Esophagus squamous epithelium (tissue), 5 donors: ENCODE measurements at regions not wholly inside any gene's neighbourhood (a gene's known extent, or its start where the extent isn't known, plus 50 kb on each side); places are given as distances from the start of the nearest gene placed in this dataset.
A peak's percentile ranks its signal among the peaks of the same experiment; 100 is the strongest.

Experiments used
- DNase-seq: peaks from one replicate; lab custom pipeline; 2025; lab: John Stamatoyannopoulos, UW
- H3K27ac ChIP-seq, 4 donors: fragments of 200-600 bp; sonication (generic); one replicate each; pipeline ENCODE4 v1.5.1; 2016 to 2019; ENCODE audit warnings: mild to moderate bottlenecking in 1 of 4
- H3K27me3 ChIP-seq, 4 donors: fragments of 200-600 bp; sonication (generic); 1 replicate in 3 of 4; 2 replicates in 1 of 4; pipeline versions ENCODE4 v1.5.1 to v1.6.0; 2017 to 2021; ENCODE audit warnings: antibody characterized with exemption in 1 of 4
- H3K36me3 ChIP-seq, 3 donors: fragments of 200-600 bp; sonication (generic); one replicate each; pipeline ENCODE4 v1.5.1; 2016 to 2019
- H3K4me1 ChIP-seq, 3 donors: fragments of 200-600 bp; sonication (generic); one replicate each; pipeline ENCODE4 v1.5.1; 2017 to 2019
- H3K4me3 ChIP-seq, 4 donors: fragments of 200-600 bp; sonication (generic); 1 replicate in 3 of 4; 2 replicates in 1 of 4; pipeline ENCODE4 v1.5.1; 2016 to 2019; ENCODE audit warnings: mild to moderate bottlenecking in 2 of 4, moderate library complexity in 1 of 4
- H3K9me3 ChIP-seq, 3 donors: fragments of 200-600 bp; sonication (generic); one replicate each; pipeline ENCODE4 v1.5.1; 2016 to 2019
- POLR2A ChIP-seq, 4 donors: fragments of 450-650 bp; IDR thresholded peaks; one replicate each; pipeline ENCODE4 v1.6.1; 2017; ENCODE audit warnings: antibody characterized with exemption in 4 of 4, mild to moderate bottlenecking in 4 of 4, moderate library complexity in 3 of 4
- WGBS, 2 donors: methylation state at CpG; one replicate each; pipeline ENCODE4 v1.1.5; 2018; 5-methylcytosine and 5-hydroxymethylcytosine counted together
- intact Hi-C: fragments of 100-400 bp; cut with DNase I; formaldehyde crosslinking; loops from one replicate; pipeline ENCODE4 v1.15.0; 2022
- TF ChIP-seq, protein P1 (sequence below), 6 experiments: fragments of 450-650 bp in 4 of 6; fragments of 200-600 bp in 2 of 6; sonication (generic) in 2 of 6; IDR thresholded peaks; one replicate each; pipeline ENCODE4 v1.5.1; 2016 to 2019; ENCODE audit warnings: antibody characterized with exemption in 6 of 6, mild to moderate bottlenecking in 4 of 6, moderate library complexity in 4 of 6
- donor health status: DM: yes; HTN: yes; CAD: no.

DNA sequence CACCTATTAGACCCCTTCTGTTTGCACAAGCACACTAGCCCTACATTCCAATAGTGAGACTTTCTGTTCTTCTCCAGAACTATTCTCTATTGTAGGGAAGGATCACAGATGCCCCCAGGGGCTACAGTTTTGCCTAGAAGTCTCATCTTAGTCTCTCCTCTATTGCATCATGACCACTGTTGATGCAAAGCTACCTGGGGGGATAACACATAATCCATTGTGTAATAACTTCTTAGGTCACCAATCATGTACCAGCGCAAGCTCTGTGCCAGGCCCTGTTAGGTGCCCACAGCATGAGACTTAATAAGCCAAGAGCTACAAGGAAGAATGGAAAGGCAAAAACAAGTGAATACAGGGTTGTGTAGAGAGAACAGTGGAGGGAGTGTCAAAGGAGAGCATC, 98.1 kb upstream of the TNFAIP3 start:
- 60 to 71% methylated on average over 1 of the region's 1 CpG for WGBS, 2 donors
- Histone ChIP-seq H3K36me3 (no peaks in the 10 kb centered on the region), H3K27me3 (no peaks in the 10 kb centered on the region), H3K4me1 (peaks cover 0 to 5% (median 0%) of the 10 kb centered on the region in 3 donors), H3K9me3 (no peaks in the 10 kb centered on the region), H3K4me3 (no peak overlapping the region), H3K27ac (peak overlapping the region in 1 of 4 donors; percentile 11)
- DNase-seq: no peak
- TF ChIP-seq POLR2A (IDR thresholded peaks at IDR 0.05): no peak
- TF ChIP-seq, protein P1, sequence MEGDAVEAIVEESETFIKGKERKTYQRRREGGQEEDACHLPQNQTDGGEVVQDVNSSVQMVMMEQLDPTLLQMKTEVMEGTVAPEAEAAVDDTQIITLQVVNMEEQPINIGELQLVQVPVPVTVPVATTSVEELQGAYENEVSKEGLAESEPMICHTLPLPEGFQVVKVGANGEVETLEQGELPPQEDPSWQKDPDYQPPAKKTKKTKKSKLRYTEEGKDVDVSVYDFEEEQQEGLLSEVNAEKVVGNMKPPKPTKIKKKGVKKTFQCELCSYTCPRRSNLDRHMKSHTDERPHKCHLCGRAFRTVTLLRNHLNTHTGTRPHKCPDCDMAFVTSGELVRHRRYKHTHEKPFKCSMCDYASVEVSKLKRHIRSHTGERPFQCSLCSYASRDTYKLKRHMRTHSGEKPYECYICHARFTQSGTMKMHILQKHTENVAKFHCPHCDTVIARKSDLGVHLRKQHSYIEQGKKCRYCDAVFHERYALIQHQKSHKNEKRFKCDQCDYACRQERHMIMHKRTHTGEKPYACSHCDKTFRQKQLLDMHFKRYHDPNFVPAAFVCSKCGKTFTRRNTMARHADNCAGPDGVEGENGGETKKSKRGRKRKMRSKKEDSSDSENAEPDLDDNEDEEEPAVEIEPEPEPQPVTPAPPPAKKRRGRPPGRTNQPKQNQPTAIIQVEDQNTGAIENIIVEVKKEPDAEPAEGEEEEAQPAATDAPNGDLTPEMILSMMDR (IDR thresholded peaks at IDR 0.05): no peak
- intact Hi-C loops: no loop called here

DNA sequence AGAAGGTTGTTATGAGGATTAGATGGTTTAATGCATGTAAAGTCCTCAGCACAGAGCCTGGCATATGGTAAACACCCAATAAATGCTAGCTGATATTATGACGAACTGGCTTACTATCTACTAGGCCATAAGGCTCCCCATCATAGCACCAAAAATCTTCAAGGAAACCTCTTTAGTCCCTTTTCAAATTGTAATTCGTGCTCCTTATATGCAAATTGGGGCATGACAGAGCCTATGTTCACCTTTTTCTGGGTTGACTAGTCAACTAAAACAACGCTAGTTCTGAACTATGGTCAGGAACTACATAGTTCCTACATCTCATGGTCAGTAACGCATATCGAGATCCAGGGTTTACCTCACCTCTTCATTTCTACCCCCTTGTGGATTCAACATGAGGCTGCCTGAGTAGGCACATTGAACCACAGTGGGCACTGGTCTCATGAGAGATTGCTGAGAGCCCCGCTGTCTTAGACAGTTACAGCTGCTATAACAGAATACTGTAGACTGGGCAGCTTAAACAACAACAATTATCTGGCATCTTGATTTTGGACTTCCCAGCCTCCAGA, 97.2 kb upstream of the TNFAIP3 start:
- intact Hi-C loops: no loop called here

DNA sequence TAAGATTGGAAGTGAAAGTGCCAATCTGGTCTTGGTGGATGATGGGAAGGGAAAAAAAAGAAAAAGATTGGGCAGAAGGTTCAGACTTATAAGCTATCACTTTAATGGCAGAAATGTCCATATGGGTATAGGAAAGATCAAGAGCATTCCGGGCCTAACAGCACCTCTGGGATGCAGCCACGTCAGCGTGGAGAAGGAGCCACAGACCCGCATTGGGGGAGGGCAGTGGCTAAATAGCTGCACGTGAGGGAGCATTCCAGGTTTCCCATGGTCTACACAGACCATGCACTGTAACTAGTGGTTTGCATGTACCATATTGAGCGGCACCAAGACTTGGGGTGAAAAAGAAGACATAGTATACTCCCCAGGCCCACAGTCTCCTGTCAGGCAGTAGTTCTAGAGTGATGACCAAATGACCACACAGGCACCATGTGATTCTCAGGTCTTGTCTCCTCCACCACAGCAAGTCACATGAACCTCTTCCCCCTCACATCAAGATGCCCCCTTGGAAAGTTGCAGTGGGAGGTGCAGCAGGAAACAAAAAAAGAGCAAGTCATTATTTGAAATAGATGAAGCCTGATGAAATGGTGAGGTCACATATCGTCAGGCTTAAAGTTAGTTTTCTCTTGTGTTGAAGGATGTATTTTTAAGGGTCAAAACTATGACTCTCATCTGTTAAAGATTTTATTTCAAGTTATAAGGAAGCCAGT, 94.4 kb upstream of the TNFAIP3 start:
- intact Hi-C loops: no loop called here
- DNase-seq: no peak
- H3K4me1 ChIP-seq: peaks cover 0 to 23% (median 9%) of the 10 kb centered on the region in 3 donors
- H3K27me3 ChIP-seq: no peaks in the 10 kb centered on the region
- TF ChIP-seq, protein P1 (IDR thresholded peaks at IDR 0.05): no peak
- no peak for TF ChIP-seq POLR2A (IDR thresholded peaks at IDR 0.05)
- no peak overlapping the region for H3K27ac ChIP-seq
- no peaks in the 10 kb centered on the region for H3K36me3 ChIP-seq
- H3K4me3 ChIP-seq: no peak overlapping the region
- WGBS, 2 donors: 92% methylated on average over 7 of the region's 7 CpGs
- H3K9me3 ChIP-seq: no peaks in the 10 kb centered on the region

More for the DNA sequence above, 97.2 kb upstream of the TNFAIP3 start:
- no peak overlapping the region for H3K27ac ChIP-seq
- no peaks in the 10 kb centered on the region for H3K9me3 ChIP-seq
- no peaks in the 10 kb centered on the region for H3K27me3 ChIP-seq
- no peak for DNase-seq
- no peak overlapping the region for H3K4me3 ChIP-seq
- H3K36me3 ChIP-seq: no peaks in the 10 kb centered on the region
- TF ChIP-seq, protein P1 (IDR thresholded peaks at IDR 0.05): no peak
- TF ChIP-seq POLR2A (IDR thresholded peaks at IDR 0.05): no peak
- 73 to 92% methylated on average over 6 of the region's 6 CpGs for WGBS, 2 donors
- no peaks in the 10 kb centered on the region for H3K4me1 ChIP-seq

DNA sequence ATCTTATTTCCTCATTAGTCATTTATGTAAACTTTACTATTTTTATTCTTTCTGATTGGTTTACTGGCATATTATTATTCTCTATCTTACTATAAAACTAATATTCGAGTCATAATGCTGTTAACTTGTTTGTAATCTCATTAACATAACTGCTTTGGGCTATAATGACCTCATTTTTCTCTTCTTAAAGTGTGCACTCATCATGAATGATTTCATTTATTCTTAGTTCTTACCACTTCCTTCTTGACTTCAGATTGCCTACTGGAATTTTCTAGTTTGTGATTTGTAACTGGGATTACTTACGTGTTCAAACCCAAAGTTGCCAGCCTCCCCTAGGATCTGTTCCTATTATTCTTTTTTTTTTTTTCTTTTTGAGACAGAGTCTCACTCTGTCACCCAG, 91.8 kb upstream of the TNFAIP3 start:
- no peak overlapping the region for H3K27ac ChIP-seq
- H3K4me1 ChIP-seq: peaks cover 0 to 34% (median 17%) of the 10 kb centered on the region in 3 donors
- 53 to 54% methylated on average over 2 of the region's 2 CpGs for WGBS, 2 donors
- H3K27me3 ChIP-seq: no peaks in the 10 kb centered on the region
- intact Hi-C loops: no loop called here
- no peaks in the 10 kb centered on the region for H3K9me3 ChIP-seq
- DNase-seq: no peak
- H3K36me3 ChIP-seq: no peaks in the 10 kb centered on the region
- TF ChIP-seq, protein P1 (IDR thresholded peaks at IDR 0.05): no peak
- TF ChIP-seq POLR2A (IDR thresholded peaks at IDR 0.05): no peak
- no peak overlapping the region for H3K4me3 ChIP-seq

DNA sequence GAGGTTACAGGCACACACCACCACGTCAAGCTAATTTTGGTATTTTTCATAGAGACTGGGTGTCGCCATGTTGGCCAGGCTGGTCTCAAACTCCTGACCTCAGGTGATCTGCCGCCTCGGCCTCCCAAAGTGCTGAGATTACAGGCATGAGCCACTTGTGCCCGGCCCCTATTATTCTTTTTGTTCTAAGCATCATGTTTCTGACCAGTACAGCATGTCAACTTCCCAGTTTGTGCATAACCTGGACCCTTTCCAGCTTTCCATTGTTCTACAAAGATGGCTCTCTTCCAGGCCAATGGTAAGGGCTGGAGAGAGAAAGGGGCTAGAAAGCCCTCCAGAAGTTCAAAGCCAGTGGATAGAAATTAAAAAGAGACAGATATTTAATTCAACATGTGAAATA, 91.3 kb upstream of the TNFAIP3 start:
- Histone ChIP-seq H3K4me1 (peaks cover 0 to 39% (median 17%) of the 10 kb centered on the region in 3 donors), H3K27me3 (no peaks in the 10 kb centered on the region), H3K36me3 (no peaks in the 10 kb centered on the region), H3K27ac (peak overlapping the region in 2 of 4 donors; percentile 57 to 63), H3K9me3 (no peaks in the 10 kb centered on the region), H3K4me3 (no peak overlapping the region)
- no peak for DNase-seq
- 76 to 88% methylated on average over 5 of the region's 5 CpGs for WGBS, 2 donors
- intact Hi-C loops: no loop called here
- TF ChIP-seq, protein P1 (IDR thresholded peaks at IDR 0.05): no peak
- TF ChIP-seq POLR2A (IDR thresholded peaks at IDR 0.05): no peak
